ENCODE measurements at regions not wholly inside any gene's neighbourhood (a gene's known extent, or its start where the extent isn't known, plus 50 kb on each side); places are given as distances from the start of the nearest gene placed in this dataset.

DNA sequence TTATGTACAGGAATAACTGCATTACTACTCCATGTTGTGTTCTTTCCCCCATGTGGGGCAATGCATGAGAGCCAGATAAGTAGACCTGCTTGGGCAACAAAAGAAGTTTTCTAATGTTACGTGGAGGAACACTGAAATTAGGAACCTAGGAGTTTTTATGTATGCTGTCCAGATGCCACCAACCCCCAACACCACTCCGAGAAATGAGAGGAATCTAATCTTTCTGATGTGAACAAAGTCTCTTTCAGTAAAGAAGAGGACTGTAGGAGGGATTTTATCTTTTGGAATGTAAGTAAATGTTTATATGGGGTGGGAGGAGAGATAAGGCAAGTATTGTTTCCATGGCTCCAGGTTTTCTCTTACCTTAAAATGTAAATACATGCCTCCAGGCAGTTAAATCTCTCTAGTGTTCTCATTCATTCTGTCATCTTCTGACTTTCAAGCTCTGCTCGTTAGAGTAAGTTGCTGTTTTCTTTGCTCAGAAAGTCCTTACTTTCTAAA lies 820.6 kb downstream of the PCDH17 start:
- DNase-seq (ENCODE audit: low spot score) = peak; percentile 52
- Histone ChIP-seq H3K4me3 (no peak overlapping the region), H3K4me2 (peak overlapping the region; percentile 56)

DNA sequence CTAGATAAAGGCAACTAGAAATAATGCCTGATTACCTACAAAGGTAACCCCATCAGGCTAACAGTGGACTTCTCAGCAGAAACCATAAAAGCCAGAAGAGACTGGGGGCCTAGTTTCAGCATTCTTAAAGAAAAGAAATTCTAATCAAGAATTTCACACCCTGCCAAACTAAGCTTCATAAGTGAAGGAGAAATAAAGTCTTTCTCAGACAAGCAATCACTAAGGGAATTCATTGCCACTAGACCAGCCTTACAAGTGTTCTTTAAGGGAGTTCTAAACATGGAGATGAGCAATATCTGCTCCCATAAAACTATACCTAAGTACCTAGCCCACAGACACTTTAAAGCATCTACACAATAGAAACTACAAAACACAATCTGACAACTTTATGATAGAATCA lies 823.5 kb downstream of the PCDH17 start:
- no peaks in the 10 kb centered on the region for H3K27me3 ChIP-seq
- no peaks in the 10 kb centered on the region for H4K20me1 ChIP-seq (ENCODE audit: insufficient read depth, poor library complexity, severe bottlenecking)
- no peak for DNase-seq (ENCODE audit: low spot score)
- no peak overlapping the region for H2AFZ ChIP-seq
- no peak overlapping the region for H3K27ac ChIP-seq
- H3K4me2 ChIP-seq = no peak overlapping the region
- H3K4me1 ChIP-seq (ENCODE audit: insufficient read depth) = no peaks in the 10 kb centered on the region
- no peaks in the 10 kb centered on the region for H3K36me3 ChIP-seq (replicated peaks; ENCODE audit: insufficient read depth, low read depth)
- no peaks in the 10 kb centered on the region for H3K9me2 ChIP-seq (replicated peaks; ENCODE audit: insufficient read depth)
- no peak overlapping the region for H3K4me3 ChIP-seq
- no peaks in the 10 kb centered on the region for H3K9me3 ChIP-seq (ENCODE audit: low read depth)
- no peaks in the 10 kb centered on the region for H3K79me2 ChIP-seq
- TF ChIP-seq, protein P1, sequence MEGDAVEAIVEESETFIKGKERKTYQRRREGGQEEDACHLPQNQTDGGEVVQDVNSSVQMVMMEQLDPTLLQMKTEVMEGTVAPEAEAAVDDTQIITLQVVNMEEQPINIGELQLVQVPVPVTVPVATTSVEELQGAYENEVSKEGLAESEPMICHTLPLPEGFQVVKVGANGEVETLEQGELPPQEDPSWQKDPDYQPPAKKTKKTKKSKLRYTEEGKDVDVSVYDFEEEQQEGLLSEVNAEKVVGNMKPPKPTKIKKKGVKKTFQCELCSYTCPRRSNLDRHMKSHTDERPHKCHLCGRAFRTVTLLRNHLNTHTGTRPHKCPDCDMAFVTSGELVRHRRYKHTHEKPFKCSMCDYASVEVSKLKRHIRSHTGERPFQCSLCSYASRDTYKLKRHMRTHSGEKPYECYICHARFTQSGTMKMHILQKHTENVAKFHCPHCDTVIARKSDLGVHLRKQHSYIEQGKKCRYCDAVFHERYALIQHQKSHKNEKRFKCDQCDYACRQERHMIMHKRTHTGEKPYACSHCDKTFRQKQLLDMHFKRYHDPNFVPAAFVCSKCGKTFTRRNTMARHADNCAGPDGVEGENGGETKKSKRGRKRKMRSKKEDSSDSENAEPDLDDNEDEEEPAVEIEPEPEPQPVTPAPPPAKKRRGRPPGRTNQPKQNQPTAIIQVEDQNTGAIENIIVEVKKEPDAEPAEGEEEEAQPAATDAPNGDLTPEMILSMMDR (IDR thresholded peaks at IDR 0.05; ENCODE audit: poor library complexity) = no peak

More for the DNA sequence above, 820.6 kb downstream of the PCDH17 start:
- Histone ChIP-seq H3K27ac (peak overlapping the region; percentile 36), H2AFZ (no peak overlapping the region), H3K36me3 (replicated peaks; ENCODE audit: insufficient read depth, low read depth) (no peaks in the 10 kb centered on the region), H3K79me2 (no peaks in the 10 kb centered on the region), H3K9me2 (replicated peaks; ENCODE audit: insufficient read depth) (no peaks in the 10 kb centered on the region), H3K4me1 (ENCODE audit: insufficient read depth) (no peaks in the 10 kb centered on the region), H3K27me3 (no peaks in the 10 kb centered on the region), H3K9me3 (ENCODE audit: low read depth) (no peaks in the 10 kb centered on the region), H4K20me1 (ENCODE audit: insufficient read depth, poor library complexity, severe bottlenecking) (no peaks in the 10 kb centered on the region)
- WGBS (ENCODE audit: low lambda C conversion rate, missing lambda C conversion rate) = 11% methylated on average over 3 of the region's 3 CpGs
- no peak for TF ChIP-seq EZH2 (IDR thresholded peaks at IDR 0.05; ENCODE audit: borderline replicate concordance)

DNA sequence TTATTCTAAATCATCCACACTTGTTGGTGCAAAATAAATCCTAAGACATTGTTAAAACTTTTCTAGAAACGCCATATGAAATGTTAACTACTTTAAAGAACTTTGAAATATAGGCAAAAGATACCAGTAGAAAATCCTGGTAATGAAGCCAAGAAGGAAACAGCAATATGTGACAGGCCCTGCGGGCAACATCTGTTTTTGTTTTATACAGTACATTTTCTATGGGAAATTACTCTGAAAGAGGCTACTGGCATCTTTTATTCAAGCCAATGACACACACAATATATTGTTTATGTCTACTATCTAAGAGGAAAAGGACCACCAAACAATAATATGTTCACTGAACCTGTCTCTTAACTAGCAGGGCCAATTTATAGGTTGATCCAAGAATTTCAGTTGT lies 829.7 kb downstream of the PCDH17 start:
- Histone ChIP-seq H3K79me2 (no peaks in the 10 kb centered on the region), H2AFZ (no peak overlapping the region), H3K27me3 (no peaks in the 10 kb centered on the region), H4K20me1 (ENCODE audit: insufficient read depth, poor library complexity, severe bottlenecking) (no peaks in the 10 kb centered on the region), H3K4me3 (no peak overlapping the region), H3K4me2 (no peak overlapping the region), H3K9me2 (replicated peaks; ENCODE audit: insufficient read depth) (no peaks in the 10 kb centered on the region), H3K4me1 (ENCODE audit: insufficient read depth) (no peaks in the 10 kb centered on the region), H3K36me3 (replicated peaks; ENCODE audit: insufficient read depth, low read depth) (no peaks in the 10 kb centered on the region), H3K27ac (no peak overlapping the region), H3K9me3 (ENCODE audit: low read depth) (no peaks in the 10 kb centered on the region)
- DNase-seq (ENCODE audit: low spot score) = peak; percentile 25
- TF ChIP-seq EZH2phosphoT487 (IDR thresholded peaks at IDR 0.05; ENCODE audit: low read depth, severe bottlenecking, unreplicated experiment) (no peak), EZH2 (IDR thresholded peaks at IDR 0.05; ENCODE audit: borderline replicate concordance) (no peak)
- TF ChIP-seq, protein P1 (IDR thresholded peaks at IDR 0.05; ENCODE audit: poor library complexity) = no peak
- 74% methylated on average over 2 of the region's 2 CpGs for WGBS (ENCODE audit: low lambda C conversion rate, missing lambda C conversion rate)

DNA sequence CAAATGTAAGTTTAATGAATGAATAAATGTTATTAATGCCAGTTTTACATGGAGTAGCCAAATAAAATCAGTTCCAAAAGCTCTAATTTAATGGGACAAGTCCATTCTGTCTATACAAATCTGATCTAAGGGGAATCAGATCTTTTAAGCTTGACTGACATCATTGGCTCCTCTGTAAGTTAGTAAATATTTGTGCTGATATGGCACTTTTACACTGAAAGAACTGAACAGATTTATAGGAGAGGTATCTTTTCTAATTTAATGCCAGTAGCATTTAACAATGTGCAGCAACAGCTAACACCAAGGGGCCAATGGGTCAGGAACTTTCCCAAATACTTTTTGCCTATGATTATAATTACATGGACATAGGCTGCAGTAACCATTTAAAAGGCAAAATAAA lies 832.3 kb downstream of the PCDH17 start:
- Histone ChIP-seq H3K36me3 (replicated peaks; ENCODE audit: insufficient read depth, low read depth) (no peaks in the 10 kb centered on the region), H3K4me3 (no peak overlapping the region), H3K9me2 (replicated peaks; ENCODE audit: insufficient read depth) (no peaks in the 10 kb centered on the region)

More for the DNA sequence above, 832.3 kb downstream of the PCDH17 start:
- no peaks in the 10 kb centered on the region for H3K27me3 ChIP-seq
- no peaks in the 10 kb centered on the region for H3K9me3 ChIP-seq (ENCODE audit: low read depth)
- no peaks in the 10 kb centered on the region for H4K20me1 ChIP-seq (ENCODE audit: insufficient read depth, poor library complexity, severe bottlenecking)
- no peak overlapping the region for H3K27ac ChIP-seq
- no peak overlapping the region for H3K4me2 ChIP-seq
- DNase-seq (ENCODE audit: low spot score) = no peak
- H3K79me2 ChIP-seq = no peaks in the 10 kb centered on the region
- TF ChIP-seq EZH2 (IDR thresholded peaks at IDR 0.05; ENCODE audit: borderline replicate concordance) (no peak), EZH2phosphoT487 (IDR thresholded peaks at IDR 0.05; ENCODE audit: low read depth, severe bottlenecking, unreplicated experiment) (no peak)
- TF ChIP-seq, protein P1 (IDR thresholded peaks at IDR 0.05; ENCODE audit: poor library complexity) = no peak
- H2AFZ ChIP-seq = no peak overlapping the region
- H3K4me1 ChIP-seq (ENCODE audit: insufficient read depth) = no peaks in the 10 kb centered on the region

Data from hepatocyte (in vitro differentiated cells).